Hematopoietic multipotent progenitor cell (in vitro differentiated cells): ENCODE measurements at regions not wholly inside any gene's neighbourhood (a gene's known extent, or its start where the extent isn't known, plus 50 kb on each side); places are given as distances from the start of the nearest gene placed in this dataset.

Experiments used
- DNase-seq, 3 donors: peaks; one replicate each; pipeline ENCODE4 v3.0.0-alpha.2; 2011 to 2015; ENCODE audit warnings: low read depth in 2 of 3, low spot score in 2 of 3

- DNase-seq = no peak
Measured at GRCh38 chr4:11271263-11271662, 157.4 kb downstream of the HS3ST1 start.

- DNase-seq = no peak
Measured at GRCh38 chr4:11268149-11268548, 160.5 kb downstream of the HS3ST1 start.

GRCh38 chr4:11264841-11265240 lies 163.9 kb downstream of the HS3ST1 start:
- DNase-seq = no peak

- no peak for DNase-seq
Measured at GRCh38 chr4:11264346-11264745, 164.3 kb downstream of the HS3ST1 start.

- DNase-seq = no peak
Measured at GRCh38 chr4:11263208-11263607, 165.5 kb downstream of the HS3ST1 start.

- no peak for DNase-seq
Measured at GRCh38 chr4:11261066-11261850, 167.4 kb downstream of the HS3ST1 start.

GRCh38 chr4:11259837-11260236 lies 168.9 kb downstream of the HS3ST1 start:
- no peak for DNase-seq

GRCh38 chr4:11252149-11252548 lies 176.5 kb downstream of the HS3ST1 start:
- DNase-seq = no peak

- no peak for DNase-seq
Measured at GRCh38 chr4:11250510-11250909, 178.2 kb downstream of the HS3ST1 start.

GRCh38 chr4:11232015-11232414 lies 196.7 kb downstream of the HS3ST1 start:
- no peak for DNase-seq

GRCh38 chr4:11230866-11231265 lies 197.8 kb downstream of the HS3ST1 start:
- DNase-seq = no peak

- no peak for DNase-seq
Measured at GRCh38 chr4:11228530-11228929, 200.2 kb downstream of the HS3ST1 start.

- no peak for DNase-seq
Measured at GRCh38 chr4:11223311-11223710, 205.4 kb downstream of the HS3ST1 start.

GRCh38 chr4:11218692-11219091 lies 210.0 kb downstream of the HS3ST1 start:
- no peak for DNase-seq

- DNase-seq = no peak
Measured at GRCh38 chr4:11216520-11216919, 212.2 kb downstream of the HS3ST1 start.

- no peak for DNase-seq
Measured at GRCh38 chr4:11214281-11214680, 214.4 kb downstream of the HS3ST1 start.

GRCh38 chr4:11209826-11210225 lies 218.9 kb downstream of the HS3ST1 start:
- no peak for DNase-seq

GRCh38 chr4:11201256-11201655 lies 227.4 kb downstream of the HS3ST1 start:
- DNase-seq = no peak

GRCh38 chr4:11198516-11199305 lies 230.0 kb downstream of the HS3ST1 start:
- DNase-seq = no peak

- no peak for DNase-seq
Measured at GRCh38 chr4:11197631-11198341, 230.9 kb downstream of the HS3ST1 start.

- DNase-seq = no peak
Measured at GRCh38 chr4:11196927-11197522, 231.7 kb downstream of the HS3ST1 start.
